CD4-positive, alpha-beta memory T cell (primary cell): ENCODE measurements at regions not wholly inside any gene's neighbourhood (a gene's known extent, or its start where the extent isn't known, plus 50 kb on each side); places are given as distances from the start of the nearest gene placed in this dataset.
"Not testable (repeated sequence)": the region's sequence is repeated elsewhere in the genome, so short reads cannot be mapped to it uniquely, and the experiment has no call there.

ENCODE experiments used
- CTCF ChIA-PET: fragments of 350-600 bp; sonication (Branson Sonifier 250); formaldehyde crosslinking; loops from one replicate; lab custom pipeline; 2021; ENCODE audit warnings: inconsistent platforms; ENCODE audit not compliant: partially characterized antibody; lab: Charles Lee
- POLR2A ChIA-PET: fragments of 350-600 bp; sonication (Branson Sonifier 250); formaldehyde crosslinking; loops from one replicate; lab custom pipeline; 2021; ENCODE audit not compliant: partially characterized antibody; lab: Charles Lee
- DNase-seq, 5 donors: peaks; one replicate each; pipeline versions ENCODE4 v3.0.0 to v3.0.0-alpha.2; 2020 to 2022; ENCODE audit warnings: mixed read lengths in 1 of 5
- H3K27ac ChIP-seq: one replicate; pipeline ENCODE4 v1.7.0; 2013; ENCODE audit warnings: low read depth, low read length
- H3K27me3 ChIP-seq: 2 replicates; pipeline ENCODE4 v1.7.0; 2013; ENCODE audit warnings: mild to moderate bottlenecking, low read length, moderate library complexity; ENCODE audit not compliant: insufficient read depth
- H3K36me3 ChIP-seq: 2 replicates; pipeline ENCODE4 v1.7.0; 2013; ENCODE audit warnings: mild to moderate bottlenecking, low read length, moderate library complexity; ENCODE audit not compliant: insufficient read depth
- H3K4me1 ChIP-seq: 2 replicates; pipeline ENCODE4 v1.7.0; 2013; ENCODE audit warnings: mild to moderate bottlenecking, low read length, moderate library complexity; ENCODE audit not compliant: insufficient read depth
- H3K4me3 ChIP-seq, 2 donors: one replicate each; pipeline ENCODE4 v1.7.0; 2013; ENCODE audit warnings: low read length in 2 of 2, mild to moderate bottlenecking in 1 of 2
- H3K9me3 ChIP-seq, 2 donors: one replicate each; pipeline ENCODE4 v1.7.0; 2013; ENCODE audit warnings: low read length in 2 of 2, control low read depth in 1 of 2; ENCODE audit not compliant: control insufficient read depth in 1 of 2
- H3K27ac Mint-ChIP-seq, 7 donors: one replicate each; pipeline ENCODE4 v1.8.0; 2020 to 2021; ENCODE audit warnings: mixed read lengths in 7 of 7, mild to moderate bottlenecking in 6 of 7, inconsistent platforms in 3 of 7, moderate library complexity in 3 of 7
- H3K27me3 Mint-ChIP-seq, 2 donors: one replicate each; pipeline ENCODE4 v1.8.0; 2020 to 2021; ENCODE audit warnings: mixed read lengths in 2 of 2
- H3K36me3 Mint-ChIP-seq, 2 donors: one replicate each; pipeline ENCODE4 v1.8.0; 2020 to 2021; ENCODE audit warnings: mixed read lengths in 2 of 2, inconsistent platforms in 1 of 2, mild to moderate bottlenecking in 1 of 2
- H3K4me1 Mint-ChIP-seq, 4 donors: one replicate each; pipeline ENCODE4 v1.8.0; 2020 to 2021; ENCODE audit warnings: mixed read lengths in 4 of 4, mild to moderate bottlenecking in 1 of 4
- H3K4me3 Mint-ChIP-seq, 8 donors: one replicate each; pipeline ENCODE4 v1.8.0; 2020 to 2021; ENCODE audit warnings: mixed read lengths in 8 of 8, mild to moderate bottlenecking in 7 of 8, moderate library complexity in 6 of 8, inconsistent platforms in 3 of 8
- H3K9me3 Mint-ChIP-seq, 8 donors: one replicate each; pipeline ENCODE4 v1.8.0; 2020 to 2021; ENCODE audit warnings: mixed read lengths in 8 of 8, mild to moderate bottlenecking in 5 of 8, inconsistent platforms in 3 of 8, moderate library complexity in 1 of 8
- intact Hi-C: fragments of 100-400 bp; cut with micrococcal nuclease; formaldehyde crosslinking; loops from one replicate; pipeline ENCODE4 v1.15.1; 2023

DNA sequence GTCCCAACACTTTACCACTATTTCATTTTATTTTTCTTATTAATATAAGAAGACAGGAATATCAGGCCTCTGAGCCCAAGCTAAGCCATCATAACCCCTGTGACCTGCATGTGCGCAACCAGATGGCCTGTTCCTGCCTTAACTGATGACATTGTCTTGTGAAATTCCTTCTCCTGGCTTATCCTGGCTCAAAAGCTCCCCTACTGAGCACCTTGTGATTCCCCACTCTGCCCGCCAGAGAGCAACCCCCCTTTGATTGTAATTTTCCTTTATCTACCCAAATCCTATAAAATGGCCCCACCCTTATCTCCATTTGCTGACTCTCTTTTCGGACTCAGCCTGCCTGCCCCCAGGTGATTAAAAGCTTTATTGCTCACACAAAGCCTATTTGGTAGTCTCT, 382.8 kb upstream of the HS3ST1 start:
- H3K4me3 Mint-ChIP-seq: not testable (repeated sequence)

GRCh38 chr4:11805842-11806241, 377.1 kb upstream of the HS3ST1 start:
- ChIA-PET POLR2A (no interaction called here), CTCF (no interaction called here)
- Histone ChIP-seq H3K4me3 (no peak overlapping the region), H3K4me1 (no peaks in the 10 kb centered on the region), H3K27me3 (no peaks in the 10 kb centered on the region), H3K36me3 (no peaks in the 10 kb centered on the region), H3K27ac (no peak overlapping the region), H3K9me3 (no peaks in the 10 kb centered on the region)
- H3K27ac Mint-ChIP-seq: no peak overlapping the region
- no peaks in the 10 kb centered on the region for H3K27me3 Mint-ChIP-seq
- H3K9me3 Mint-ChIP-seq: peaks cover 0 to 2% (median 0%) of the 10 kb centered on the region in 8 donors
- H3K4me3 Mint-ChIP-seq: no peak overlapping the region
- intact Hi-C loops: no loop called here
- H3K36me3 Mint-ChIP-seq: no peaks in the 10 kb centered on the region
- H3K4me1 Mint-ChIP-seq: no peaks in the 10 kb centered on the region
- no peak for DNase-seq

More for the DNA sequence above, 382.8 kb upstream of the HS3ST1 start:
- H3K27ac ChIP-seq, H3K27me3 ChIP-seq, H3K9me3 ChIP-seq, DNase-seq, H3K27ac Mint-ChIP-seq, H3K36me3 Mint-ChIP-seq, H3K4me3 ChIP-seq, H3K27me3 Mint-ChIP-seq, intact Hi-C loops, H3K4me1 ChIP-seq, POLR2A ChIA-PET, H3K9me3 Mint-ChIP-seq, H3K36me3 ChIP-seq, H3K4me1 Mint-ChIP-seq, CTCF ChIA-PET: not testable (repeated sequence)

DNA sequence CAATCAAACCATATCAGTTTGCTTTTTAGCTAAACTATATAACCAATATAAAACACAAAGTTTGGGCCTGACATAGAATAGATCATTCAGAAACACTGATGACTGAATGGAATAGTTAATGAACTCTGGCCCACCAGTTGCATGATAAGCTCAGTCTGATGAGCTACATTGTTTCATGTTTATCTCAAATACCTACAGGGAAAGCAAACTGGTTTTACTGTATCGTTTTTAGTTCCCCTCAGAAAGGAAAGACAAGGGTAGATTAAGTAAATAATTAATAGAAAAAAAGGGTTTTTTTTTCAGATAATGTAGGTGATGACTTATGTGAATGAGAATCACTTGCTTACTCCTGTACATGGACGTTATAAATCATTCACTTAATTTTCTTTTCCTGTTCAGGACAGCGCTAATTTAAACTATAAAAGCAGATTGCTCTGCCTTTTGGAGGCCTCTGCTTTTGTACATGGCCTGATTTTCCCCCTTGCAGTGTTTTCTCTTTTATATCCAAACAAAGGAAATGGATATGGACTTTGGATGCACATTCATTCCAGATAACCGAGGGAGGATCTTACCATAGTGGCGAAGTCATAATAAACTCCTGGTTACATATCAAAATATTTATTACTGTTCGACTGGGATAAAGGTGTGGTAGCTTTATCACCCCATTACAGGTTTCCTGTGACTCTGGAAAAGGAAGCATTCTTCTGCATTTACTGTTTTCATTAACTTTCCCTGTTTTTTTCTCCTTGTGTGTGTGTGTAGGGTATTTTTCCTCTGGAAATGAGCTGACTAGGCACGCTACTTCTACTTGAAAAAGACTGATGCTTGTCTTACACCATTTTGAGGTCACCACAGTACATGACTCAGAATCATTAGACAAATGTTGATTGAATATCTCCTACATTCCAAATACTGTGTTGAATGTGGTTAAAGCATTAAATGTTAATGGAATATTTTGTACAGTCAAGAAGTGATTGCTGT, 373.1 kb upstream of the HS3ST1 start:
- Histone ChIP-seq H3K27ac (no peak overlapping the region), H3K27me3 (no peaks in the 10 kb centered on the region), H3K36me3 (no peaks in the 10 kb centered on the region), H3K4me3 (no peak overlapping the region), H3K4me1 (no peaks in the 10 kb centered on the region), H3K9me3 (no peaks in the 10 kb centered on the region)
- peaks cover 0 to 8% (median 0%) of the 10 kb centered on the region in 8 donors for H3K9me3 Mint-ChIP-seq
- no peaks in the 10 kb centered on the region for H3K4me1 Mint-ChIP-seq
- no peak overlapping the region for H3K4me3 Mint-ChIP-seq
- ChIA-PET POLR2A (no interaction called here), CTCF (no interaction called here)
- H3K27ac Mint-ChIP-seq: no peak overlapping the region
- H3K27me3 Mint-ChIP-seq: no peaks in the 10 kb centered on the region
- no peak for DNase-seq
- H3K36me3 Mint-ChIP-seq: no peaks in the 10 kb centered on the region
- intact Hi-C loops: no loop called here

- no peak for DNase-seq
- Histone ChIP-seq H3K4me1 (no peaks in the 10 kb centered on the region), H3K4me3 (no peak overlapping the region), H3K27me3 (no peaks in the 10 kb centered on the region), H3K9me3 (no peaks in the 10 kb centered on the region), H3K36me3 (no peaks in the 10 kb centered on the region), H3K27ac (no peak overlapping the region)
- CTCF ChIA-PET: no interaction called here
- no peak overlapping the region for H3K4me3 Mint-ChIP-seq
- peaks cover 0 to 11% (median 0%) of the 10 kb centered on the region in 8 donors for H3K9me3 Mint-ChIP-seq
- no peaks in the 10 kb centered on the region for H3K27me3 Mint-ChIP-seq
- no peaks in the 10 kb centered on the region for H3K36me3 Mint-ChIP-seq
- no peaks in the 10 kb centered on the region for H3K4me1 Mint-ChIP-seq
- POLR2A ChIA-PET: no interaction called here
- intact Hi-C loops: no loop called here
- H3K27ac Mint-ChIP-seq: no peak overlapping the region
Observed at GRCh38 chr4:11799196-11799595, 370.5 kb upstream of the HS3ST1 start.

DNA sequence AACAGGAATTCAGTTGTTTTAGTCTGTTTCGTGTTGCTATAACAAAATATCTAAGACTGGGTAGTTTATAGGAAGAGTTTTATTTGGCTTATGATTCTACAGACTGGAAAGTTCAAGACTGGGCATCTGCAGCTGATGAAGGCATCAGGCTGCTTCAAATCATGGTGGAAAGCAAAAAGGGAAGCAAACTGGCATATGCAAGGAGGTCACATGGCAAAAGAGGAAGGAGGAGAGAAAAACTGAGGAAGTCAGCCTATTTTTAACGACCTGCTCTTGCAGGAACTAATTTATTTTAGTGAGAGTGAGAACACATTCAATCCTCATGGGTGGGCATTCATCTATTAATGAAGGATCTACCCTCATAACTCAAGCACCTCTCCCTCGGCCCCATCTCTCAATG, 363.1 kb upstream of the HS3ST1 start:
- DNase-seq: no peak
- Mint-ChIP-seq H3K4me3 (no peak overlapping the region), H3K36me3 (no peaks in the 10 kb centered on the region), H3K9me3 (peaks cover 0 to 5% (median 4%) of the 10 kb centered on the region in 8 donors), H3K27ac (no peak overlapping the region), H3K4me1 (no peaks in the 10 kb centered on the region), H3K27me3 (peaks cover 0 to 1% of the 10 kb centered on the region in 2 donors)
- Histone ChIP-seq H3K4me1 (no peaks in the 10 kb centered on the region), H3K4me3 (no peak overlapping the region), H3K27me3 (no peaks in the 10 kb centered on the region), H3K9me3 (no peaks in the 10 kb centered on the region), H3K36me3 (no peaks in the 10 kb centered on the region), H3K27ac (no peak overlapping the region)
- ChIA-PET CTCF (no interaction called here), POLR2A (no interaction called here)
- intact Hi-C loops: no loop called here

- Histone ChIP-seq H3K27ac (no peak overlapping the region), H3K27me3 (no peaks in the 10 kb centered on the region), H3K9me3 (no peaks in the 10 kb centered on the region), H3K4me3 (no peak overlapping the region), H3K36me3 (no peaks in the 10 kb centered on the region), H3K4me1 (no peaks in the 10 kb centered on the region)
- peaks cover 0 to 1% of the 10 kb centered on the region in 2 donors for H3K27me3 Mint-ChIP-seq
- H3K36me3 Mint-ChIP-seq: no peaks in the 10 kb centered on the region
- ChIA-PET CTCF (interaction anchor here (1.1 kb wide), 1 partner anchor 21 kb away, joined by 3 read pairs; no protein-coding TSS in a partner anchor), POLR2A (no interaction called here)
- H3K4me1 Mint-ChIP-seq: no peaks in the 10 kb centered on the region
- no peak overlapping the region for H3K27ac Mint-ChIP-seq
- no peak overlapping the region for H3K4me3 Mint-ChIP-seq
- intact Hi-C loops: no loop called here
- DNase-seq: no peak
- peaks cover 0 to 5% (median 4%) of the 10 kb centered on the region in 8 donors for H3K9me3 Mint-ChIP-seq
Observed at GRCh38 chr4:11790230-11790629, 361.5 kb upstream of the HS3ST1 start.

- no peak overlapping the region for H3K27ac ChIP-seq
- Mint-ChIP-seq H3K27me3 (peaks cover 0 to 1% of the 10 kb centered on the region in 2 donors), H3K4me1 (no peaks in the 10 kb centered on the region), H3K27ac (no peak overlapping the region), H3K36me3 (no peaks in the 10 kb centered on the region), H3K4me3 (no peak overlapping the region), H3K9me3 (peaks cover 0 to 3% (median 0%) of the 10 kb centered on the region in 8 donors)
- DNase-seq: no peak
- no peaks in the 10 kb centered on the region for H3K9me3 ChIP-seq
- H3K4me3 ChIP-seq: no peak overlapping the region
- ChIA-PET CTCF (no interaction called here), POLR2A (no interaction called here)
- no peaks in the 10 kb centered on the region for H3K27me3 ChIP-seq
- no peaks in the 10 kb centered on the region for H3K36me3 ChIP-seq
- no peaks in the 10 kb centered on the region for H3K4me1 ChIP-seq
- intact Hi-C loops: no loop called here
Observed at GRCh38 chr4:11783588-11783987, 354.9 kb upstream of the HS3ST1 start.
